NB4 (cell line): ENCODE measurements at regions not wholly inside any gene's neighbourhood (a gene's known extent, or its start where the extent isn't known, plus 50 kb on each side); places are given as distances from the start of the nearest gene placed in this dataset.

Experiments used
- CTCF ChIP-seq: IDR thresholded peaks from one replicate; pipeline ENCODE4 v1.5.1; 2012; ENCODE audit warnings: low read depth, low read length
- MAX ChIP-seq: IDR thresholded peaks from 2 replicates; pipeline ENCODE4 v1.6.1; 2011; ENCODE audit warnings: low read depth, low read length
- MYC ChIP-seq: IDR thresholded peaks from 2 replicates; pipeline ENCODE4 v1.6.1; 2011; ENCODE audit warnings: low read depth, low read length
- POLR2A ChIP-seq: IDR thresholded peaks from 2 replicates; pipeline ENCODE4 v1.6.1; 2011; ENCODE audit warnings: mild to moderate bottlenecking; ENCODE audit not compliant: insufficient read length; ENCODE audit errors: extremely low read depth

- TF ChIP-seq POLR2A, result no peak
- TF ChIP-seq CTCF, result no peak
- TF ChIP-seq MYC, result no peak
- TF ChIP-seq MAX, result no peak
These were observed 767.4 kb upstream of the GHITM start for GRCh38 chr10:83371696-83372490.
